ENCODE measurements at regions not wholly inside any gene's neighbourhood (a gene's known extent, or its start where the extent isn't known, plus 50 kb on each side); places are given as distances from the start of the nearest gene placed in this dataset.

DNA sequence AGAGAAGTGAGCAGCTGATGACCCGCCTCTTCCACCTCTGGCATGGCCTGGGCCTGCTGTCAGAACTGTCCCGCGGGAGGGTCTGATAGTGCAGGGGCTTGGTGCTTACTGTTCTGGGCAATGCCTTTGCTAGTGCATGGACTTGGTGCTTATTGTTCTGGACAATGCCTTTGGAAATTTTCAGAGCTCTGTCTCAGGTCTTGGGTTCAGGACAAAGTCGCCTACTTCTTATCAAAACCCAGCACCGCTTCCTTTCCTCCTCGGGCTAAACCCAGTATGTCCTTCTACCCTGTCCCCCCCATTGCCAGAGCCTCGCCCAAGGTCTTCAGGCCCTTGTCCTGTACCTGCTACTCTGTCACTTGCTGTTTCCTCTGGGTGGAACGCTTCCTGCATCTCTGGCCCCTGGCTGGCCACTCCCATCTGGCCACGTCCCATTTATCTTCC, 149.6 kb downstream of the ACKR3 start:
- no peak for DNase-seq

DNA sequence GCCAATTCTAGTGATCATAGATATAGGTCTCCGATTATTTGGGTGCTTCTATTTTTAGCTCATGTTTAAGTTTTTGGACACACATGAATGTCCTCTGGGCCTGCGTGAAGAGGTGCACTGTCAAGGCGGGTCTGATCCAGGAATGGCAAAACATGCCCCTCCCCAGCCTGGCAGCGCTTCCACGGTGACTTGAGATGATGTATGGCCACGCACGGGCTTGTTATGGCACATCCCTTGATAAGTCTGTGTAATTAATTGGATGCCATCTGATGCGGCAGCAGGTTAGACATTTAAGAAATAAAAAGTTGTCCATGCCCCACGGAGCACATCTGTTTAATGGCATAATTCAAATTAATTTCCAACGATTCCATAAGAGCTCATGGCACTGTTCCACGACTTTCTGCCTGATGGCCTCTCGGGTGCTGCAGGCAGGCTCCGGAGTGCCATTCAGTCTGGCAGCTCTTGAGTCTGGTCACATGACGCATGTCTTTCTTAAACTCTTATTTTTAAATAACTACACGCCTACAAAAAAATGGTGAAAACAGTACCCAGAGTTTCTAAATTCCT, 151.4 kb downstream of the ACKR3 start:
- no peak for DNase-seq

- DNase-seq, result no peak
Measured at GRCh38 chr2:236724200-236724599, 154.6 kb downstream of the ACKR3 start.

- no peak for DNase-seq
Measured at GRCh38 chr2:236726701-236727450, 157.3 kb downstream of the ACKR3 start.

DNA sequence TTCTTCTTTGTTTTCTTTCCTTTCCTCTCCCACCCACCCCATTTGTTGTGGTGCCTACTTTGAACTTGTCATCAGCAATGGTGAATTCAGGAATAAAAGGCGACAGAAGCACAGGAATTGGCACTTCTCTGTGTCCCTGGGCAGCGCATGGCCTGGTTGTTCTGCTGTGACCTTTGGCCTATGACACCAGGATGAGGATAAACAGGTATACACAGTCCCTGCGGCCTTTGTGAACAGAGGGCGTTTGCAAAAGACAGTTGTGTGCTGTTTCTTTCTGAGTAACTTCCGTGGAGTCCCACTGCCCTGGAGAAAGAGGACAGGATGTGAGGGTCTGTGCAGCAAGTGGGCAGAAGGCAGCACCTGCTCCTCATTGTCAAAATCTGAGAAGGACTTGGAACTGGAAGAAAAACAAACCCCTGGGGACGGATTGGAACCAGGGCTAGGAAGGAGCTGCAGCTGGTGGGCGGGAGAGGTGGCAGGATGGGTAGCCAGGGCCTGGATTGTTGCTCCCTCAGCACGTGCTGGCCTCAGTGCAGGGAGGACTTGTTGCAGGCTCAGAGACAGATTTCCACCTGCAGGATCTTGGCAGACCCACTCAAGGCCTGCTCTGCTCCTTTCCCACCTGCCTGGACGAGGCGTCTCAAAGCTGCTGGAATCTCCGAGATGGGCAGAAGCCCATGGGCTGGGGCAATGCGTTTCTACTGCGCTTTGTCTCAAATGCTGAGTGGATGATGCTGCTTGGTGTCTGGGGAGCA, 159.5 kb downstream of the ACKR3 start:
- no peak for DNase-seq

DNA sequence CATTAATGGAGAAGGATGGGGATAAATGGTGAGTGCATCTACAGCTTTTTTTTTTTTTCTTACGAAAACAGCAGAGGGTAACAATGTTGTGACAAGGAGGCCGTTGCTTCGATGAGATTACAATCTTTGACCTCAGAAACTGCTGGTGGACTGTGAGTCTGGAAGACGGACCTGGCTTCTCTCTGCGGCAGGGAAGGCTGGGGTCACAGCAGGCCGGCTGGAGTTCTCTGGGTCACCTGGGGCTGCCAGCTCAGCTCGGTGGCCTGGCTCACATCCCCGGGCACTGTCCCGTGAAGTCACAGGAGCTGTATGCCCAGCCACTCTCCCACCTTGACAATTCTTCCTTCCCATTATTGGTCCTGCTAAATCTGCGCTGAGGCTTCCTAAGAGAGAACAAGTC, 160.8 kb downstream of the ACKR3 start:
- no peak for DNase-seq

DNA sequence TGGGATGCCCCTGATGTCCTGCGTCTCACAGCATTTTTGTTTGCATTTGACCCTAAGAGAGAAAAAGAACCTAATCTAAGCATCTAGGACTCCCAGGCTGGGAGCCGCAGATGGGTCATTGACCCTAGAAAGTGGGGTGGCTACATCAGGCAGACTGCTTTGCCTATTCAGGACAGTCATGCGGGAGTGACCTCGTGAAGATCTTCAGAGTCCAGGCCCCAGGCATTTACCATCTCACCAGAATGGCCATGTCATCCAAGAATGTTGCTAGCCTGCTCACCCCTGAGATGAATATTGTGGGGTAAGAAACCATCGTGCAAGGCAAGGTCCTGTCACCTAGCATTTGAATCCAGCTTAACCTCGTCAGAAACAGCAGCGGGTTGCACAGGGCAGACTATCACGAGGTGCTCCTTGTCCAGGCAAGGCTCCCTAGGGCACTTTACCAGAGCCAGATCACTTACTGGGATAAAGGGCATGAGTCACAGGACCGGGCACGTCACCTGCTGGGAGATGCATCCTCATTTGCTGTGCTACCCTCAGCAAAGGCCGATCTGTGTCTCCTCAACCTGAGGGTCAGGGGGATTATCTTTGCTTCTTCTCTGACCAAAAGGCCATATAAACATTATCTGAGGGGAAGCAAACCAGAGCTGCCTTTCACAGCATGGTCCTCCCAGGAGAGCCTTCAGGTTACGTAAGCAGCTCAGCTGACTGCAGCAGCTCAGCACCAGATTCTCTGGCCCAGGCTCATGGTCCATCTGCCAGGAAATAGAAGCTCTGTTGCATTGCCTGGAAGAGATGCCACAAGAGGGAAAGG, 162.3 kb downstream of the ACKR3 start:
- DNase-seq, result no peak

DNA sequence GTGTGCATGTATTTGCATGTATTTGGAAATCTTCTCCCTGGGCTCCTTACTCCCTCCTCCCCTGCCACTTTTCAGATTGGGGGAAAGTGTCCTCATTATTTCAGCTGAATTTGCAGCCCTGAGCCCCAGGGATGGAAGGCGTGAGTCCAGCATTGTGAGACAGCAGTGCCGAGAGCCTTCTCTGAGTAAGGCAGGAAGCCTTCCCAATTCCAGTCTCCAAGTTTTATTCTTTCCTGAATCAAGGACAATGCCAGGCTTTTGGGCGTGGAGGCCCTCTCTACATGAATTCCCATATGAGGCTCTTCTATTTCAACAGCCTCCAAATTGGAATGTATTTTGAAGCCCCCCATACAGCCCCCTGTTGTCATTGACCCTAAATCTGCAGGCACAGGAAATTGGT, 163.5 kb downstream of the ACKR3 start:
- DNase-seq, result no peak

- DNase-seq, result no peak
Measured at GRCh38 chr2:236735825-236736238, 166.2 kb downstream of the ACKR3 start.

GRCh38 chr2:236738030-236738429, 168.4 kb downstream of the ACKR3 start:
- no peak for DNase-seq

DNA sequence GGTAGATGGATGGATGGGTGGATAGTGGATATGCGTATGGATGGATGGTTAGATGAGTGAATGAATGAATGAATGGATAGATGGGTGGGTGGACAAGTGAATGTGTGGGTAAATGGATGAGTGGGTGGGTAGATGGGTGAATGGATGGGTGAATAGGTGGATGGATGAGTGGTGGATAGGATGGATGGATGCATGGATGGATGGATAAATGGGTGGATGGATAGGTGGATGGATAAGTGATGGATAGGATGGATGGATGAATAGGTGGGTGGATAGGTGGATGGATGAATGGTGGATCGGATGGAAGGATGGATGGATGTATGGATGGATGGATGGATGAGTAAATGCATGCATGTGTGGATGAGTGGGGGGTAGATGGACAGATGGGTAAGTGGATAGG, 169.3 kb downstream of the ACKR3 start:
- no peak for DNase-seq

GRCh38 chr2:236739663-236740062, 170.0 kb downstream of the ACKR3 start:
- no peak for DNase-seq

- no peak for DNase-seq
Measured at GRCh38 chr2:236740506-236740905, 170.9 kb downstream of the ACKR3 start.

GRCh38 chr2:236743039-236743920, 173.7 kb downstream of the ACKR3 start:
- no peak for DNase-seq

GRCh38 chr2:236743921-236744280, 174.3 kb downstream of the ACKR3 start:
- DNase-seq, result no peak

- DNase-seq, result no peak
Measured at GRCh38 chr2:236744281-236744705, 174.7 kb downstream of the ACKR3 start.

DNA sequence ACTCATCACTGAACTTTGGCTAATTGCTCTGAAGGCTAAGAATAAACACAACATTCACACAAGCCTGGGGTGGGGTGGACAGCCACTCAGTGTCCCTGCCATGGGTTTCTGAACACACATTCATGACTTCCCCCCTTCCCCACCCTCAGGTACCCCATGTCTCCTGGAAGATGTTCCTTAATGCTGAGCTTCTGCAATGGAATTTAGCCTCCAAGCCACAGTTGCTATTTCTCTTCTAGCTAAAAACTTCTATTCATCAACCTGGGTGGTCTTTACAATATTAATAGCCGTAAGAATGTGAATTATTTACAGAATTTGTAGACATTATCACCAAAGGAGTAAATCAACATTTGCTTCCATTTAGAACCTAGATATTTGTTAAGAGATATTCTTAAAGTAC, 175.1 kb downstream of the ACKR3 start:
- no peak for DNase-seq

GRCh38 chr2:236745420-236746210, 176.0 kb downstream of the ACKR3 start:
- DNase-seq, result no peak

- DNase-seq, result no peak
Measured at GRCh38 chr2:236746833-236747232, 177.2 kb downstream of the ACKR3 start.

- no peak for DNase-seq
Measured at GRCh38 chr2:236747426-236747825, 177.8 kb downstream of the ACKR3 start.

DNA sequence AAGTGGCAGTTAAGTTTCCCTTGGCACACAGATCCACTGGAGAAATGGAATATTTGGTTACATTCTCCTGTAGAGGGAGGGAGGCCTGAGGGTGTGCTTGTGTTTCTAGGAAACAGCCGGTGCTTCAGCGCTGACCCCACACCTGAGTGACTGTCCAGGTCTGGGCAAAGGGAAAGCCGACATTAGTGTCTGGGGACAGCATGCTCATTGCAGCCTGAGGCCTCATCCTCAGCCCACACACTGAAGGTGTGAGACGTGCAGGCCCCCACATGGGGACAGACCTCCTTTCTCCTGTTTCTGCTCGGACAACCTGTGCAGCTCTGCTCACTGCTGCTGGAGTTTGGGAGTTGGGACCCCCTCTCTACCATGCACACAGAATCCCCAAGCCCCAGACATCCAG, 178.3 kb downstream of the ACKR3 start:
- DNase-seq, result no peak
